ENCODE measurements at regions not wholly inside any gene's neighbourhood (a gene's known extent, or its start where the extent isn't known, plus 50 kb on each side); places are given as distances from the start of the nearest gene placed in this dataset.

- Histone ChIP-seq H3K4me1 (ENCODE audit: control insufficient read depth in 5 of 5, insufficient read depth in 5 of 5, low read length in 5 of 5) (peaks cover 0 to 4% (median 0%) of the 10 kb centered on the region in 5 donors), H3K27ac (ENCODE audit: low read depth in 1 of 2, low read length in 1 of 2) (no peak overlapping the region), H3K36me3 (ENCODE audit: control insufficient read depth in 4 of 4, insufficient read depth in 4 of 4, low read length in 4 of 4) (no peaks in the 10 kb centered on the region), H3K27me3 (ENCODE audit: control insufficient read depth in 3 of 3, insufficient read depth in 3 of 3, low read length in 2 of 3) (peaks cover 0 to 3% (median 0%) of the 10 kb centered on the region in 3 donors), H3K9me3 (ENCODE audit: control insufficient read depth in 4 of 4, insufficient read depth in 3 of 4, low read length in 3 of 4) (no peaks in the 10 kb centered on the region), H3K9ac (ENCODE audit: insufficient read depth in 1 of 2, low read length in 2 of 2) (no peak overlapping the region), H3K4me3 (no peak overlapping the region)
- DNase-seq (no peak), ATAC-seq (ENCODE audit: insufficient read depth, low FRiP score) (no peak)
- no peak for TF ChIP-seq CTCF (IDR thresholded peaks at IDR 0.05; ENCODE audit: control extremely low read depth, extremely low read depth)
- WGBS, 2 donors = 90 to 92% methylated on average over 3 of the region's 3 CpGs
These were observed 118.5 kb upstream of the LMO4 start for GRCh38 chr1:87210151-87210550.

- TF ChIP-seq CTCF (IDR thresholded peaks at IDR 0.05; ENCODE audit: control extremely low read depth, extremely low read depth) = no peak
- DNase-seq = no peak
- H3K36me3 ChIP-seq (ENCODE audit: control insufficient read depth in 4 of 4, insufficient read depth in 4 of 4, low read length in 4 of 4) = no peaks in the 10 kb centered on the region
These were observed 116.1 kb upstream of the LMO4 start for GRCh38 chr1:87212431-87213134.

GRCh38 chr1:87213135-87213515 is 115.6 kb upstream of the LMO4 start:
- TF ChIP-seq CTCF (IDR thresholded peaks at IDR 0.05; ENCODE audit: control extremely low read depth, extremely low read depth) = no peak
- Histone ChIP-seq H3K4me1 (ENCODE audit: control insufficient read depth in 5 of 5, insufficient read depth in 5 of 5, low read length in 5 of 5) (peaks cover 0 to 4% (median 0%) of the 10 kb centered on the region in 5 donors), H3K27ac (ENCODE audit: low read depth in 1 of 2, low read length in 1 of 2) (no peak overlapping the region), H3K4me3 (no peak overlapping the region), H3K9ac (ENCODE audit: insufficient read depth in 1 of 2, low read length in 2 of 2) (no peak overlapping the region), H3K27me3 (ENCODE audit: control insufficient read depth in 3 of 3, insufficient read depth in 3 of 3, low read length in 2 of 3) (no peaks in the 10 kb centered on the region), H3K9me3 (ENCODE audit: control insufficient read depth in 4 of 4, insufficient read depth in 3 of 4, low read length in 3 of 4) (peaks cover 0 to 3% (median 0%) of the 10 kb centered on the region in 4 donors), H3K36me3 (ENCODE audit: control insufficient read depth in 4 of 4, insufficient read depth in 4 of 4, low read length in 4 of 4) (no peaks in the 10 kb centered on the region)
- ATAC-seq (ENCODE audit: insufficient read depth, low FRiP score) = no peak
- 87 to 92% methylated on average over 10 of the region's 10 CpGs for WGBS, 2 donors
- DNase-seq = no peak

More at GRCh38 chr1:87212431-87213134, 116.1 kb upstream of the LMO4 start:
- no peak overlapping the region for H3K4me3 ChIP-seq
- no peak for ATAC-seq (ENCODE audit: insufficient read depth, low FRiP score)
- peaks cover 0 to 3% (median 0%) of the 10 kb centered on the region in 4 donors for H3K9me3 ChIP-seq (ENCODE audit: control insufficient read depth in 4 of 4, insufficient read depth in 3 of 4, low read length in 3 of 4)
- no peak overlapping the region for H3K27ac ChIP-seq (ENCODE audit: low read depth in 1 of 2, low read length in 1 of 2)
- 73 to 80% methylated on average over 6 of the region's 6 CpGs for WGBS, 2 donors
- no peak overlapping the region for H3K9ac ChIP-seq (ENCODE audit: insufficient read depth in 1 of 2, low read length in 2 of 2)
- H3K4me1 ChIP-seq (ENCODE audit: control insufficient read depth in 5 of 5, insufficient read depth in 5 of 5, low read length in 5 of 5) = peaks cover 0 to 4% (median 0%) of the 10 kb centered on the region in 5 donors
- H3K27me3 ChIP-seq (ENCODE audit: control insufficient read depth in 3 of 3, insufficient read depth in 3 of 3, low read length in 2 of 3) = no peaks in the 10 kb centered on the region

Measured in lung (tissue), 11 donors.